ENCODE measurements at regions not wholly inside any gene's neighbourhood (a gene's known extent, or its start where the extent isn't known, plus 50 kb on each side); places are given as distances from the start of the nearest gene placed in this dataset.

GRCh38 chr10:81104494-81104893 is 566.8 kb downstream of the SH2D4B start:
- TF ChIP-seq POLR2A (IDR thresholded peaks at IDR 0.05) (no peak), CTCF (IDR thresholded peaks at IDR 0.05) (no peak), POLR2AphosphoS5 (IDR thresholded peaks at IDR 0.05) (no peak)

Measured in breast epithelium (tissue), 3 donors.